A549 (cell line): ENCODE measurements at regions not wholly inside any gene's neighbourhood (a gene's known extent, or its start where the extent isn't known, plus 50 kb on each side); places are given as distances from the start of the nearest gene placed in this dataset.

ENCODE experiments used
- CHD2 ChIP-seq: fragments of 150-350 bp; IDR thresholded peaks from 2 replicates; pipeline ENCODE4 v1.6.1; 2014; ENCODE audit warnings: low read length; ENCODE audit not compliant: partially characterized antibody
- EHMT2 ChIP-seq: fragments of 200-600 bp; sonication (generic); IDR thresholded peaks from 2 replicates; pipeline ENCODE4 v1.6.1; 2016; ENCODE audit warnings: antibody characterized with exemption, low read depth, mild to moderate bottlenecking, moderate library complexity
- EP300 ChIP-seq, 2 experiments: fragments of >200 bp; sonication (Bioruptor Twin); formaldehyde crosslinking; IDR thresholded peaks; 2 replicates in 1 of 2; 3 replicates in 1 of 2; pipeline ENCODE4 v1.6.1; 2016 to 2017
- MAZ ChIP-seq: fragments of 150-350 bp; IDR thresholded peaks from 2 replicates; pipeline ENCODE4 v1.6.1; 2014; ENCODE audit warnings: antibody characterized with exemption, low read depth, low read length, borderline replicate concordance
- ZNF302 ChIP-seq: fragments of 250-450 bp; sonication (Bioruptor Pico); IDR thresholded peaks from 2 replicates; pipeline ENCODE4 v1.9.0; 2021; ENCODE audit warnings: inconsistent platforms, mild to moderate bottlenecking, moderate library complexity
- TF ChIP-seq, protein P1 (sequence below): fragments of >200 bp; sonication (Bioruptor Twin); formaldehyde crosslinking; IDR thresholded peaks from 3 replicates; pipeline ENCODE4 v1.5.1; 2016

DNA sequence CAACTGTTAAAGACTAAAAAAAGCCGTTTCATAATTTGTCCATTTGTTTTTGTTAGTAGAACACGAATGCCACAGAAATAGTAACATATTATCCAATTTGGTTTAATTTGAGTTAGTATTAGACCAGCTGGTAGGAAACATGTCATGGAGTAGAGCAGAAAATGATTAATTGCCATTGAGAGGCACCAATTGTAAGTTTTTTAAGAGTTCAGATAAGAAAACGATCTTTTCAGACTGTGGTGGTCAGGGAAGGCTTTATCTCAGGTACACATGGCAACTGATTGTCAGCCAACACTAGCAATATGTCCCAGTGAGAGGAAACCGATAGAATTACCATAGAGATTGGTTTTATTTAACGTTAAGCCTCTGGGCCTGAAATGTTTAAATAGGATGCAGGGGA lies 438.2 kb upstream of the MAP2 start:
- TF ChIP-seq, protein P1, sequence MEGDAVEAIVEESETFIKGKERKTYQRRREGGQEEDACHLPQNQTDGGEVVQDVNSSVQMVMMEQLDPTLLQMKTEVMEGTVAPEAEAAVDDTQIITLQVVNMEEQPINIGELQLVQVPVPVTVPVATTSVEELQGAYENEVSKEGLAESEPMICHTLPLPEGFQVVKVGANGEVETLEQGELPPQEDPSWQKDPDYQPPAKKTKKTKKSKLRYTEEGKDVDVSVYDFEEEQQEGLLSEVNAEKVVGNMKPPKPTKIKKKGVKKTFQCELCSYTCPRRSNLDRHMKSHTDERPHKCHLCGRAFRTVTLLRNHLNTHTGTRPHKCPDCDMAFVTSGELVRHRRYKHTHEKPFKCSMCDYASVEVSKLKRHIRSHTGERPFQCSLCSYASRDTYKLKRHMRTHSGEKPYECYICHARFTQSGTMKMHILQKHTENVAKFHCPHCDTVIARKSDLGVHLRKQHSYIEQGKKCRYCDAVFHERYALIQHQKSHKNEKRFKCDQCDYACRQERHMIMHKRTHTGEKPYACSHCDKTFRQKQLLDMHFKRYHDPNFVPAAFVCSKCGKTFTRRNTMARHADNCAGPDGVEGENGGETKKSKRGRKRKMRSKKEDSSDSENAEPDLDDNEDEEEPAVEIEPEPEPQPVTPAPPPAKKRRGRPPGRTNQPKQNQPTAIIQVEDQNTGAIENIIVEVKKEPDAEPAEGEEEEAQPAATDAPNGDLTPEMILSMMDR: no peak
- TF ChIP-seq MAZ: no peak
- TF ChIP-seq EP300 (IDR thresholded peaks at IDR 0.05): no peak
- no peak for TF ChIP-seq ZNF302
- no peak for TF ChIP-seq CHD2
- TF ChIP-seq EHMT2: no peak
